ENCODE measurements at regions not wholly inside any gene's neighbourhood (a gene's known extent, or its start where the extent isn't known, plus 50 kb on each side); places are given as distances from the start of the nearest gene placed in this dataset.
A peak's percentile ranks its signal among the peaks of the same experiment; 100 is the strongest.

- TF ChIP-seq EP300 (IDR thresholded peaks at IDR 0.05) (no peak), POLR2A (IDR thresholded peaks at IDR 0.05) (no peak), CTCF (IDR thresholded peaks at IDR 0.05) (no peak)
- Histone ChIP-seq H3K4me3 (no peak overlapping the region), H3K9me3 (no peaks in the 10 kb centered on the region), H3K27me3 (no peaks in the 10 kb centered on the region), H3K27ac (no peak overlapping the region), H3K4me1 (no peaks in the 10 kb centered on the region), H3K36me3 (no peaks in the 10 kb centered on the region)
- no peak for DNase-seq (ENCODE audit: low spot score in 2 of 2)
- WGBS, 2 donors, result 78 to 80% methylated on average over 2 of the region's 2 CpGs
Observed at GRCh38 chr3:71917545-71917944, 132.6 kb upstream of the PROK2 start.

GRCh38 chr3:71916747-71917369, 131.9 kb upstream of the PROK2 start:
- Histone ChIP-seq H3K27ac (no peak overlapping the region), H3K27me3 (no peaks in the 10 kb centered on the region), H3K4me3 (no peak overlapping the region), H3K36me3 (no peaks in the 10 kb centered on the region), H3K9me3 (no peaks in the 10 kb centered on the region), H3K4me1 (no peaks in the 10 kb centered on the region)
- peak in 1 of 2 donors; percentile 19 for DNase-seq (ENCODE audit: low spot score in 2 of 2)
- WGBS, 2 donors, result 75 to 79% methylated on average over 5 of the region's 5 CpGs
- no peak for TF ChIP-seq POLR2A (IDR thresholded peaks at IDR 0.05)
- TF ChIP-seq CTCF (IDR thresholded peaks at IDR 0.05), result no peak
- TF ChIP-seq EP300 (IDR thresholded peaks at IDR 0.05), result no peak

DNA sequence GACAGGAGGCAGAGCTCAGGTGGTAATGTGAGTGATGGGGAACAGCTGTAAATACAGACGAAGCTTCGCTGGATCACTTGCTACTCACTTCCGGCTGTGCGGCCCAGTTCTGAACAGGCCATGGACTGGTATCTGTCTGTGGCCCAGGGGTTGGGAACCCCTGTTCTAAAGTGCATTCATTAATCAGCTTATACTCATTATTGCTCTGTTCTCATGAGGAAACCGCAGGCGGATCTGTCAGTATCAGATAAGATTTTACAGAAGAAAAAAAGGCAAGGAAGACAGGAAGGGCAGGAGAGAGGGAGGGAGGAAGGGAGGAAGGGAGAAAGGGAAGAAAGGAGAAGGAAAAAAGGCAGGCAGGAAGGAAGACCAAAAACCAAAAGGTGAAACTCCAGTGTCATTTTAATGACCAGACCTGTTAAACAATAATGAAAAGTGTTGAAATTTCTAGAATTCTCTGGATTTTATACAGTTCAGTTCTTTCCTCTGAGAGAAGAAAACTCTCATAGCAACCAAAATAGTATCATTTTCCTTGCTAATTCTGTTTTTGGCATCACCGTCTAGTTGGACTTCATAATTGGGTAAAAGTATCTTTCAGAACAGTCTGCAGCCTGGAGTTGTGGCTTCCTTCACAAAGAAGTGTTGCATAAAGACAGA, 128.0 kb upstream of the PROK2 start:
- H3K36me3 ChIP-seq, result no peaks in the 10 kb centered on the region
- H3K4me1 ChIP-seq, result no peaks in the 10 kb centered on the region
- H3K27me3 ChIP-seq, result peaks cover 0 to 20% of the 10 kb centered on the region in 2 donors
- no peaks in the 10 kb centered on the region for H3K9me3 ChIP-seq
- no peak overlapping the region for H3K4me3 ChIP-seq
- TF ChIP-seq CTCF (IDR thresholded peaks at IDR 0.05) (no peak), EP300 (IDR thresholded peaks at IDR 0.05) (no peak), POLR2A (IDR thresholded peaks at IDR 0.05) (no peak)
- H3K27ac ChIP-seq, result no peak overlapping the region
- no peak for DNase-seq (ENCODE audit: low spot score in 2 of 2)
- WGBS, 2 donors, result 81 to 85% methylated on average over 7 of the region's 7 CpGs

GRCh38 chr3:71910108-71910507, 125.2 kb upstream of the PROK2 start:
- no peaks in the 10 kb centered on the region for H3K9me3 ChIP-seq

More at GRCh38 chr3:71910108-71910507, 125.2 kb upstream of the PROK2 start:
- TF ChIP-seq EP300 (IDR thresholded peaks at IDR 0.05) (no peak), POLR2A (IDR thresholded peaks at IDR 0.05) (no peak), CTCF (IDR thresholded peaks at IDR 0.05) (no peak)
- no peak for DNase-seq (ENCODE audit: low spot score in 2 of 2)
- Histone ChIP-seq H3K36me3 (no peaks in the 10 kb centered on the region), H3K4me3 (no peak overlapping the region), H3K27ac (no peak overlapping the region), H3K4me1 (no peaks in the 10 kb centered on the region), H3K27me3 (peaks cover 0 to 29% of the 10 kb centered on the region in 2 donors)
- WGBS, 2 donors, result 73% methylated on average over 4 of the region's 4 CpGs
